HL-60 (cell line): ENCODE measurements at regions not wholly inside any gene's neighbourhood (a gene's known extent, or its start where the extent isn't known, plus 50 kb on each side); places are given as distances from the start of the nearest gene placed in this dataset.

Source experiments
- DNase-seq, 2 experiments: peaks; one replicate each; pipeline ENCODE4 v3.0.0-alpha.2; 2010 to 2020; ENCODE audit warnings: low read depth in 1 of 2, low spot score in 1 of 2
- H3K27ac ChIP-seq: fragments of 250-450 bp; sonication (Bioruptor Pico); replicated peaks from 2 replicates; pipeline ENCODE4 v1.5.1; 2020; ENCODE audit warnings: mild to moderate bottlenecking, moderate library complexity
- H3K27me3 ChIP-seq: fragments of 250-450 bp; sonication (Bioruptor Pico); 2 replicates; pipeline ENCODE4 v1.5.1; 2021; ENCODE audit warnings: mild to moderate bottlenecking, moderate library complexity; ENCODE audit not compliant: insufficient read depth, poor library complexity, severe bottlenecking
- H3K4me3 ChIP-seq: replicated peaks from 2 replicates; pipeline ENCODE4 v1.5.1; 2011; ENCODE audit warnings: mild to moderate bottlenecking, control low read depth, low read length; ENCODE audit not compliant: insufficient read depth
- CTCF ChIP-seq: IDR thresholded peaks from one replicate; pipeline ENCODE4 v1.5.1; 2011; ENCODE audit warnings: low read length, control low read depth, inconsistent platforms; ENCODE audit not compliant: insufficient read depth
- GABPA ChIP-seq: IDR thresholded peaks from 2 replicates; pipeline ENCODE4 v1.6.1; 2012; ENCODE audit warnings: low read depth
- POLR2AphosphoS5 ChIP-seq: IDR thresholded peaks from 2 replicates; pipeline ENCODE4 v1.6.1; 2012; ENCODE audit warnings: low read depth
- SPI1 ChIP-seq: IDR thresholded peaks from 2 replicates; pipeline ENCODE4 v1.6.1; 2012; ENCODE audit warnings: low read depth, mild to moderate bottlenecking, borderline replicate concordance
- TF ChIP-seq, protein P1 (sequence below): IDR thresholded peaks from 2 replicates; pipeline ENCODE4 v1.6.1; 2012; ENCODE audit warnings: low read depth; ENCODE audit not compliant: insufficient replicate concordance

GRCh38 chrX:69313617-69314290 lies 148.5 kb upstream of the PJA1 start:
- no peak overlapping the region for H3K4me3 ChIP-seq
- TF ChIP-seq GABPA (no peak), CTCF (no peak)
- no peak overlapping the region for H3K27ac ChIP-seq
- H3K27me3 ChIP-seq: no peaks in the 10 kb centered on the region
- no peak for DNase-seq

- Histone ChIP-seq H3K27me3 (no peaks in the 10 kb centered on the region), H3K4me3 (no peak overlapping the region), H3K27ac (no peak overlapping the region)
- no peak for TF ChIP-seq GABPA
- TF ChIP-seq, protein P1, sequence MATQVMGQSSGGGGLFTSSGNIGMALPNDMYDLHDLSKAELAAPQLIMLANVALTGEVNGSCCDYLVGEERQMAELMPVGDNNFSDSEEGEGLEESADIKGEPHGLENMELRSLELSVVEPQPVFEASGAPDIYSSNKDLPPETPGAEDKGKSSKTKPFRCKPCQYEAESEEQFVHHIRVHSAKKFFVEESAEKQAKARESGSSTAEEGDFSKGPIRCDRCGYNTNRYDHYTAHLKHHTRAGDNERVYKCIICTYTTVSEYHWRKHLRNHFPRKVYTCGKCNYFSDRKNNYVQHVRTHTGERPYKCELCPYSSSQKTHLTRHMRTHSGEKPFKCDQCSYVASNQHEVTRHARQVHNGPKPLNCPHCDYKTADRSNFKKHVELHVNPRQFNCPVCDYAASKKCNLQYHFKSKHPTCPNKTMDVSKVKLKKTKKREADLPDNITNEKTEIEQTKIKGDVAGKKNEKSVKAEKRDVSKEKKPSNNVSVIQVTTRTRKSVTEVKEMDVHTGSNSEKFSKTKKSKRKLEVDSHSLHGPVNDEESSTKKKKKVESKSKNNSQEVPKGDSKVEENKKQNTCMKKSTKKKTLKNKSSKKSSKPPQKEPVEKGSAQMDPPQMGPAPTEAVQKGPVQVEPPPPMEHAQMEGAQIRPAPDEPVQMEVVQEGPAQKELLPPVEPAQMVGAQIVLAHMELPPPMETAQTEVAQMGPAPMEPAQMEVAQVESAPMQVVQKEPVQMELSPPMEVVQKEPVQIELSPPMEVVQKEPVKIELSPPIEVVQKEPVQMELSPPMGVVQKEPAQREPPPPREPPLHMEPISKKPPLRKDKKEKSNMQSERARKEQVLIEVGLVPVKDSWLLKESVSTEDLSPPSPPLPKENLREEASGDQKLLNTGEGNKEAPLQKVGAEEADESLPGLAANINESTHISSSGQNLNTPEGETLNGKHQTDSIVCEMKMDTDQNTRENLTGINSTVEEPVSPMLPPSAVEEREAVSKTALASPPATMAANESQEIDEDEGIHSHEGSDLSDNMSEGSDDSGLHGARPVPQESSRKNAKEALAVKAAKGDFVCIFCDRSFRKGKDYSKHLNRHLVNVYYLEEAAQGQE: no peak
- TF ChIP-seq POLR2AphosphoS5: no peak
- no peak for TF ChIP-seq CTCF
- TF ChIP-seq SPI1: no peak
- DNase-seq: no peak
Measured at GRCh38 chrX:69311936-69312670, 146.8 kb upstream of the PJA1 start.

DNA sequence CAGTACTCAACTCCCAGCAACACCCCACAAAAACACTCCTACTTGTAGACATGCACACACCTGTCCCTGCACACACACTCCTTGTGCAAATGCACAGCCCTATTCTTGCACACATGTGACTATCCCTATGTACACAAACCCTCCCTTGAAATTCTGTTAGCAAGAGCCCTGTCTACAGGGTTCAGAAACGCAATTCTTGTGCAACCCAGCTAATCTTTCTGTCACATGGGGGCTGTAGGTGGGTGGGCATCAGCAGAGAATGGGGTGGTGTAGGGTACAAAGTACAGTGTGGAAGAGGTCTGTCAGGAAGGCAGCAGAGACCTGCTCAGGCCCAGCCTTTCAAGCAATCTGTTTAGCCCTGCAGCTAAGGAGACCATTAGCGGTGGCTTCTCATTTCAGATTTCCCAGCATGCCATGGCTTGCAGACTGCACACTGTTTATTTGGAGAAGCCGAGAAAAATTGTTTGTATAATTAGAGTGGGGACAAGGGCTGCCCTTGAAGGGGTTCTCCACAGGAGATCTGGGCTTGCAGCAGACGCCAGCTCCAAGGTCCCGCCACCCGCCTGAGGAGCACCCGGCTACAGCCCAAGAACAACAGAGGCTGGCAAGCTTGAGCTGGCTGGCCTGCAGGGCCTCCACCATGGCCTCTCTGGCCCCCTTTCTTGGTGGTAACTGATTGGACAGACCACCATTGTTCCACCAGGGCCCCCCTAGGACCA lies 144.0 kb upstream of the PJA1 start:
- no peak for DNase-seq
- H3K4me3 ChIP-seq: no peak overlapping the region

More for the DNA sequence above, 144.0 kb upstream of the PJA1 start:
- TF ChIP-seq, protein P1: no peak
- TF ChIP-seq GABPA (no peak), SPI1 (no peak), CTCF (no peak), POLR2AphosphoS5 (no peak)
- Histone ChIP-seq H3K27ac (no peak overlapping the region), H3K27me3 (no peaks in the 10 kb centered on the region)
